H9 (cell line): ENCODE measurements at regions not wholly inside any gene's neighbourhood (a gene's known extent, or its start where the extent isn't known, plus 50 kb on each side); places are given as distances from the start of the nearest gene placed in this dataset.

Source experiments
- DNase-seq: peaks from one replicate; pipeline ENCODE4 v3.0.0-alpha.2; 2017
- H2AFZ ChIP-seq: one replicate; pipeline ENCODE4 v1.6.1; 2013; ENCODE audit warnings: mild to moderate bottlenecking, low read length, control low read depth, moderate library complexity
- H2AK5ac ChIP-seq: 2 replicates; pipeline ENCODE4 v1.6.1; 2013; ENCODE audit warnings: low read length, control low read depth, mixed read lengths; ENCODE audit not compliant: insufficient read length
- H2BK120ac ChIP-seq: one replicate; pipeline ENCODE4 v1.6.1; 2013; ENCODE audit warnings: low read depth, mild to moderate bottlenecking, low read length, control low read depth, inconsistent platforms; ENCODE audit not compliant: poor library complexity, severe bottlenecking
- H2BK12ac ChIP-seq: 2 replicates; pipeline ENCODE4 v1.6.1; 2013; ENCODE audit warnings: low read length, control low read depth, mixed read lengths, low read depth; ENCODE audit not compliant: insufficient read length
- H2BK15ac ChIP-seq: 2 replicates; pipeline ENCODE4 v1.6.1; 2013; ENCODE audit warnings: low read depth, low read length, control low read depth
- H2BK20ac ChIP-seq: one replicate; pipeline ENCODE4 v1.6.1; 2013; ENCODE audit warnings: low read depth, mild to moderate bottlenecking, low read length, control low read depth, inconsistent platforms; ENCODE audit not compliant: poor library complexity, severe bottlenecking
- H2BK5ac ChIP-seq: 2 replicates; pipeline ENCODE4 v1.6.1; 2013; ENCODE audit warnings: low read length, control low read depth, mixed read lengths; ENCODE audit not compliant: insufficient read length
- H3K14ac ChIP-seq: 2 replicates; pipeline ENCODE4 v1.6.1; 2013; ENCODE audit warnings: low read length, control low read depth; ENCODE audit not compliant: insufficient read depth
- H3K18ac ChIP-seq: 2 replicates; pipeline ENCODE4 v1.6.1; 2013; ENCODE audit warnings: low read depth, mild to moderate bottlenecking, mixed read lengths, low read length, control low read depth; ENCODE audit not compliant: insufficient read length
- H3K23ac ChIP-seq: 2 replicates; pipeline ENCODE4 v1.6.1; 2013; ENCODE audit warnings: low read length, control low read depth, mixed read lengths, low read depth; ENCODE audit not compliant: insufficient read length
- H3K23me2 ChIP-seq: 2 replicates; pipeline ENCODE4 v1.6.1; 2013; ENCODE audit warnings: low read depth, mild to moderate bottlenecking, mixed read lengths, low read length, control low read depth; ENCODE audit not compliant: insufficient read length, poor library complexity, severe bottlenecking
- H3K27ac ChIP-seq: 2 replicates; pipeline ENCODE4 v1.5.1; 2013; ENCODE audit warnings: low read length, control low read depth, mixed read lengths, low read depth; ENCODE audit not compliant: insufficient read length
- H3K27me3 ChIP-seq: 2 replicates; pipeline ENCODE4 v1.6.1; 2013; ENCODE audit warnings: low read length, control low read depth, inconsistent platforms; ENCODE audit not compliant: insufficient read depth
- H3K4ac ChIP-seq: 2 replicates; pipeline ENCODE4 v1.6.1; 2013; ENCODE audit warnings: low read depth, mild to moderate bottlenecking, control low read depth, inconsistent platforms, low read length, moderate library complexity
- H3K4me1 ChIP-seq: 2 replicates; pipeline ENCODE4 v1.6.1; 2013; ENCODE audit warnings: low read length, control low read depth, inconsistent platforms; ENCODE audit not compliant: insufficient read depth
- H3K4me2 ChIP-seq: 2 replicates; pipeline ENCODE4 v1.6.1; 2013; ENCODE audit warnings: low read length, control low read depth, mixed read lengths; ENCODE audit not compliant: insufficient read length, insufficient read depth
- H3K56ac ChIP-seq: 2 replicates; pipeline ENCODE4 v1.6.1; 2013; ENCODE audit warnings: low read depth, mild to moderate bottlenecking, mixed read lengths, low read length, control low read depth; ENCODE audit not compliant: insufficient read length
- H3K79me1 ChIP-seq: 2 replicates; pipeline ENCODE4 v1.6.1; 2013; ENCODE audit warnings: low read depth, mild to moderate bottlenecking, moderate library complexity, low read length, control low read depth, inconsistent platforms; ENCODE audit not compliant: insufficient read depth, poor library complexity, severe bottlenecking
- H3K79me2 ChIP-seq: 2 replicates; pipeline ENCODE4 v1.6.1; 2013; ENCODE audit warnings: low read length, control low read depth, inconsistent platforms; ENCODE audit not compliant: insufficient read depth
- H3K9ac ChIP-seq: 2 replicates; pipeline ENCODE4 v1.6.1; 2013; ENCODE audit warnings: low read length, control low read depth, mixed read lengths; ENCODE audit not compliant: insufficient read length; ENCODE audit errors: extremely low read depth
- H3K9me3 ChIP-seq: one replicate; pipeline ENCODE4 v1.6.1; 2013; ENCODE audit warnings: low read depth, low read length, inconsistent platforms; ENCODE audit not compliant: control insufficient read depth
- H3T11ph ChIP-seq: one replicate; pipeline ENCODE4 v1.6.1; 2013; ENCODE audit warnings: mild to moderate bottlenecking, low read length, control low read depth, inconsistent platforms
- H4K20me1 ChIP-seq: one replicate; pipeline ENCODE4 v1.6.1; 2013; ENCODE audit not compliant: control insufficient read depth, insufficient read length, insufficient read depth
- H4K5ac ChIP-seq: 2 replicates; pipeline ENCODE4 v1.6.1; 2013; ENCODE audit warnings: low read depth, mild to moderate bottlenecking, mixed read lengths, low read length, control low read depth; ENCODE audit not compliant: insufficient read length
- H4K8ac ChIP-seq: replicated peaks from 2 replicates; pipeline ENCODE4 v1.6.1; 2013; ENCODE audit warnings: low read length, control low read depth, mixed read lengths, low read depth; ENCODE audit not compliant: insufficient read length
- H4K91ac ChIP-seq: 2 replicates; pipeline ENCODE4 v1.6.1; 2013; ENCODE audit warnings: low read depth, mild to moderate bottlenecking, moderate library complexity, mixed read lengths, low read length, control low read depth; ENCODE audit not compliant: insufficient read length
- H3K27ac Mint-ChIP-seq, 3 experiments: 2 replicates in 2 of 3; 3 replicates in 1 of 3; pipeline ENCODE4 v1.8.0; 2020 to 2021; ENCODE audit warnings: mixed read lengths in 3 of 3, mild to moderate bottlenecking in 1 of 3, moderate library complexity in 1 of 3
- H3K27me3 Mint-ChIP-seq: 2 replicates; pipeline ENCODE4 v1.8.0; 2021; ENCODE audit warnings: low read depth, mild to moderate bottlenecking, moderate library complexity, mixed read lengths
- H3K36me3 Mint-ChIP-seq, 3 experiments: 2 replicates in 2 of 3; 3 replicates in 1 of 3; pipeline ENCODE4 v1.8.0; 2020 to 2021; ENCODE audit warnings: low read depth in 3 of 3, mixed read lengths in 3 of 3; ENCODE audit not compliant: insufficient read depth in 1 of 3
- H3K4me1 Mint-ChIP-seq, 2 experiments: 2 replicates each; pipeline ENCODE4 v1.8.0; 2020; ENCODE audit warnings: mixed read lengths in 2 of 2
- H3K4me3 Mint-ChIP-seq, 2 experiments: 2 replicates in 1 of 2; 3 replicates in 1 of 2; pipeline ENCODE4 v1.8.0; 2020 to 2021; ENCODE audit warnings: mild to moderate bottlenecking in 2 of 2, mixed read lengths in 2 of 2, moderate library complexity in 1 of 2
- H3K9me3 Mint-ChIP-seq, 2 experiments: 2 replicates in 1 of 2; 3 replicates in 1 of 2; pipeline ENCODE4 v1.8.0; 2020; ENCODE audit warnings: mild to moderate bottlenecking in 2 of 2, mixed read lengths in 2 of 2, moderate library complexity in 1 of 2
- WGBS: extraction: QIAGEN DNeasy Blood & Tissue Kit; methylation state at CpG from one replicate; pipeline ENCODE4 v1.1.7; 2013; ENCODE audit warnings: missing lambda C conversion rate, low lambda C conversion rate, mixed read lengths; ENCODE audit not compliant: insufficient read length; ENCODE audit errors: extremely low coverage; 5-methylcytosine and 5-hydroxymethylcytosine counted together
- TF ChIP-seq, protein P1 (sequence below): fragments of 200-600 bp; sonication (generic); conservative IDR thresholded peaks from 3 replicates; pipeline ENCODE4 v1.8.0; 2021; ENCODE audit warnings: antibody characterized with exemption, mild to moderate bottlenecking

DNA sequence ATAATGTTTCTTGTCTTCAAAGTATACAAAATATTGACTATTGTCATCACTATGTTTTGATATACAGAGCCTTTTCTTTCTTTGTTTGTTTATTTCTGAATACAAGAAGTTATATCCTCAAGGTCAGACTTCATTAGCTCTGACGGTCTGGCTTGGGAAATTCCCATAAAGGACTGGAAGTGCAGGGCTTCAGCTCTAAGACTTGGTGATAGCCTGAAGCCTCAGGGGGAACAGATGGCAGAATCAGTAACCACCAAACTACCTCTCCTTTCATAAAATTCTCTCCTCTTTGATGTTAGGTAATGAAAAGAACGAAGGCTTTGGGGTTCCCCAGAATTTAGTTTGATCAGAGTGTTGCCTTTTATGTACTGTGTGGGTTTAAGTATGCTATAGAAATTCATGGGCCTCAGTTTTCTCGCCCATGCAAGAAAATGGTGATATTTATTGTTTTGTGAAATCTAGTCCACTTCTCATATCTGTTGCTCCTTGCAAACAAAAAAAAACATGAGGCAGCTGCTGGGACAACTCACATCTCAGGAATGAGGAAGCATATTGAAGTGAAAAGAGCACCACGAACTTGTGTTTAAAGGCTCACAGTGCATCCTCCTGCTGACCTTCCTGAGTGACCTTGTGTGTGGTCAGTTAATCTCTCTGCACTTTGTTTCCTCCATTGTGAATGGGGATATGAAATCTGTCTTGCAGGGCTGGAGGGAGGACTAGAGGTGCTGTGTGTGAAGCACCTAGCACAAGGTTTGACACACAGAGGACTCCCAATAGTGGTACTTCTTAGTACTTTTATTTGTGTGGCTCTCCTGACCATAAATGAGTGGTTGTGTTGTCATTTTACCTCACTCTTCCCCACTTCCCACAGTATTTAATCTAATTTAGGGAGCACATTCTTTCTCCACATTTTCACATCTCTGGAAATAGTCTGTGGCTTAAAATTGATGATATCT, 569.8 kb upstream of the IL12A start:
- no peak overlapping the region for H3K23ac ChIP-seq
- no peak overlapping the region for H2BK120ac ChIP-seq
- no peak overlapping the region for H3K14ac ChIP-seq
- H4K5ac ChIP-seq: no peak overlapping the region
- H3K27ac ChIP-seq: no peak overlapping the region
- H2BK15ac ChIP-seq: no peak overlapping the region
- H2AFZ ChIP-seq: peak overlapping the region; percentile 32
- H3K9ac ChIP-seq: no peak overlapping the region
- H3K4me1 ChIP-seq: no peaks in the 10 kb centered on the region; the same call in 1 of the 2 replicates
- TF ChIP-seq, protein P1, sequence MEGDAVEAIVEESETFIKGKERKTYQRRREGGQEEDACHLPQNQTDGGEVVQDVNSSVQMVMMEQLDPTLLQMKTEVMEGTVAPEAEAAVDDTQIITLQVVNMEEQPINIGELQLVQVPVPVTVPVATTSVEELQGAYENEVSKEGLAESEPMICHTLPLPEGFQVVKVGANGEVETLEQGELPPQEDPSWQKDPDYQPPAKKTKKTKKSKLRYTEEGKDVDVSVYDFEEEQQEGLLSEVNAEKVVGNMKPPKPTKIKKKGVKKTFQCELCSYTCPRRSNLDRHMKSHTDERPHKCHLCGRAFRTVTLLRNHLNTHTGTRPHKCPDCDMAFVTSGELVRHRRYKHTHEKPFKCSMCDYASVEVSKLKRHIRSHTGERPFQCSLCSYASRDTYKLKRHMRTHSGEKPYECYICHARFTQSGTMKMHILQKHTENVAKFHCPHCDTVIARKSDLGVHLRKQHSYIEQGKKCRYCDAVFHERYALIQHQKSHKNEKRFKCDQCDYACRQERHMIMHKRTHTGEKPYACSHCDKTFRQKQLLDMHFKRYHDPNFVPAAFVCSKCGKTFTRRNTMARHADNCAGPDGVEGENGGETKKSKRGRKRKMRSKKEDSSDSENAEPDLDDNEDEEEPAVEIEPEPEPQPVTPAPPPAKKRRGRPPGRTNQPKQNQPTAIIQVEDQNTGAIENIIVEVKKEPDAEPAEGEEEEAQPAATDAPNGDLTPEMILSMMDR: no peak
- no peak overlapping the region for H4K8ac ChIP-seq
- H2BK12ac ChIP-seq: peak overlapping the region; percentile 79
- H3K9me3 Mint-ChIP-seq: peaks cover 14 to 17% of the 10 kb centered on the region in 2 experiments; a peak in 4 of 5 replicates
- no peak overlapping the region for H3K18ac ChIP-seq
- H2AK5ac ChIP-seq: no peak overlapping the region
- no peak overlapping the region for H3K4ac ChIP-seq
- no peak overlapping the region for H3K27ac Mint-ChIP-seq
- no peaks in the 10 kb centered on the region for H3K79me2 ChIP-seq
- peaks cover 0 to 7% (median 0%) of the 10 kb centered on the region in 3 experiments; a peak in 3 of 7 replicates for H3K36me3 Mint-ChIP-seq
- DNase-seq: no peak
- no peak overlapping the region for H3K4me3 Mint-ChIP-seq
- H3K9me3 ChIP-seq: no peaks in the 10 kb centered on the region
- H3K23me2 ChIP-seq: no peaks in the 10 kb centered on the region
- no peaks in the 10 kb centered on the region for H3K79me1 ChIP-seq
- no peak overlapping the region for H3K4me2 ChIP-seq
- H2BK5ac ChIP-seq: no peak overlapping the region
- H3K27me3 ChIP-seq: no peaks in the 10 kb centered on the region
- H3K27me3 Mint-ChIP-seq: no peaks in the 10 kb centered on the region
- H4K20me1 ChIP-seq: no peaks in the 10 kb centered on the region
- no CpG with 5 or more reads among the region's 4 CpGs for WGBS
- H2BK20ac ChIP-seq: no peak overlapping the region
- H4K91ac ChIP-seq: no peak overlapping the region
- no peak overlapping the region for H3K56ac ChIP-seq
- H3K4me1 Mint-ChIP-seq: no peaks in the 10 kb centered on the region
- no peak overlapping the region for H3T11ph ChIP-seq
